BJ (cell line): ENCODE measurements at regions not wholly inside any gene's neighbourhood (a gene's known extent, or its start where the extent isn't known, plus 50 kb on each side); places are given as distances from the start of the nearest gene placed in this dataset.

Source experiments
- CTCF ChIA-PET: fragments of 350-600 bp; formaldehyde crosslinking; extraction: SDS; loops from one replicate; lab custom pipeline; 2021; ENCODE audit warnings: antibody characterized with exemption, inconsistent platforms; lab: Yijun Ruan, JAX
- POLR2A ChIA-PET: fragments of 300-600 bp; sonication (Branson Sonifier 250); formaldehyde crosslinking; extraction: SDS; loops from one replicate; lab custom pipeline; 2021; ENCODE audit warnings: antibody characterized with exemption; lab: Charles Lee
- DNase-seq: peaks from one replicate; pipeline ENCODE4 v3.0.0-alpha.2; 2011; ENCODE audit warnings: low read depth
- H3K27me3 ChIP-seq: 2 replicates; pipeline ENCODE4 v1.6.0; 2011; ENCODE audit warnings: low read length; ENCODE audit not compliant: control insufficient read depth, insufficient read depth
- H3K36me3 ChIP-seq: 2 replicates; pipeline ENCODE4 v1.5.1; 2011; ENCODE audit warnings: low read length; ENCODE audit not compliant: control insufficient read depth, insufficient read depth
- H3K4me3 ChIP-seq: 2 replicates; pipeline ENCODE4 v1.5.1; 2011; ENCODE audit warnings: low read depth, mild to moderate bottlenecking, control low read depth, low read length
- TF ChIP-seq, protein P1 (sequence below): IDR thresholded peaks from 2 replicates; pipeline ENCODE4 v1.5.1; 2011; ENCODE audit warnings: low read depth, mild to moderate bottlenecking, control low read depth, inconsistent platforms, low read length, moderate library complexity; ENCODE audit not compliant: insufficient read depth

DNA sequence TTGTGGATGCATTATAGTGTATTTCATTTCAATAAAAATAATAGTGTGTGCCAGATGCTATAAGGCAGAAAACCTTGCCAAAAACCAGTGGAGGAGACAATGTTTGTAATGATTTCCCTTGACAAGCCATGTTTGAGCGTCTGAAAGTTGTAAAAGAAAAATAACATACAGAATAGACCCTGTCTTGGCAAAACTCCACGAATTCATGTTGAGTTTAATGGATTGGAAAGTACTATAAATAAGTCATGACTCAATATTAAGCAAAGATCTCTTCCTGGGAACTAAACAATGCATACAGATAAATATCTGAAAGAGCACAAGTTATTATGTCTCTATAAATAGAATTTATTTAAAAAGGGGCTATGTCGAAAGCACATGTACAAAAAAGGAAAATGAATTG, 543.5 kb downstream of the GABRG1 start:
- DNase-seq: no peak
- Histone ChIP-seq H3K36me3 (no peaks in the 10 kb centered on the region), H3K27me3 (no peaks in the 10 kb centered on the region), H3K4me3 (no peak overlapping the region)
- POLR2A ChIA-PET: no interaction called here
- CTCF ChIA-PET: no interaction called here
- TF ChIP-seq, protein P1, sequence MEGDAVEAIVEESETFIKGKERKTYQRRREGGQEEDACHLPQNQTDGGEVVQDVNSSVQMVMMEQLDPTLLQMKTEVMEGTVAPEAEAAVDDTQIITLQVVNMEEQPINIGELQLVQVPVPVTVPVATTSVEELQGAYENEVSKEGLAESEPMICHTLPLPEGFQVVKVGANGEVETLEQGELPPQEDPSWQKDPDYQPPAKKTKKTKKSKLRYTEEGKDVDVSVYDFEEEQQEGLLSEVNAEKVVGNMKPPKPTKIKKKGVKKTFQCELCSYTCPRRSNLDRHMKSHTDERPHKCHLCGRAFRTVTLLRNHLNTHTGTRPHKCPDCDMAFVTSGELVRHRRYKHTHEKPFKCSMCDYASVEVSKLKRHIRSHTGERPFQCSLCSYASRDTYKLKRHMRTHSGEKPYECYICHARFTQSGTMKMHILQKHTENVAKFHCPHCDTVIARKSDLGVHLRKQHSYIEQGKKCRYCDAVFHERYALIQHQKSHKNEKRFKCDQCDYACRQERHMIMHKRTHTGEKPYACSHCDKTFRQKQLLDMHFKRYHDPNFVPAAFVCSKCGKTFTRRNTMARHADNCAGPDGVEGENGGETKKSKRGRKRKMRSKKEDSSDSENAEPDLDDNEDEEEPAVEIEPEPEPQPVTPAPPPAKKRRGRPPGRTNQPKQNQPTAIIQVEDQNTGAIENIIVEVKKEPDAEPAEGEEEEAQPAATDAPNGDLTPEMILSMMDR: no peak

DNA sequence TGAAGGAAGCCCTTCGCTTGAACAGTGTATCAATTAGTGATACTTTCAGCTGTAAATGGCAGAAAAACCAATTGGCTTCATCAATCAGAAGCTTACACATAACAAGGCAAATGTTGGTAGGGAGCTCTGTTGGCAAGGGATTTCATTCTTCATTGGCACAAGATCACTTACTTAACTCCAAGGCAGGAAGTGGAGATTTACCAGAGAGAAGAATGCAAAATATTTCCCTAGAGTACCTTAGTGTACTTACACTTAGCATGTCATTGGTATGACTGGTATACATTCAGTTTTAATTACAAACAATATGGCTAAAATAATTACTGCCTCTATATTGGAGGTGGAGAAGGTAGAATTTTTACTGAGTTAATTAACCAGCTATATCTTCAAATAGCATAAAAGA, 545.0 kb downstream of the GABRG1 start:
- no peak for DNase-seq
- H3K27me3 ChIP-seq: no peaks in the 10 kb centered on the region
- TF ChIP-seq, protein P1: no peak
- no peaks in the 10 kb centered on the region for H3K36me3 ChIP-seq
- CTCF ChIA-PET: no interaction called here
- no peak overlapping the region for H3K4me3 ChIP-seq
- POLR2A ChIA-PET: no interaction called here

DNA sequence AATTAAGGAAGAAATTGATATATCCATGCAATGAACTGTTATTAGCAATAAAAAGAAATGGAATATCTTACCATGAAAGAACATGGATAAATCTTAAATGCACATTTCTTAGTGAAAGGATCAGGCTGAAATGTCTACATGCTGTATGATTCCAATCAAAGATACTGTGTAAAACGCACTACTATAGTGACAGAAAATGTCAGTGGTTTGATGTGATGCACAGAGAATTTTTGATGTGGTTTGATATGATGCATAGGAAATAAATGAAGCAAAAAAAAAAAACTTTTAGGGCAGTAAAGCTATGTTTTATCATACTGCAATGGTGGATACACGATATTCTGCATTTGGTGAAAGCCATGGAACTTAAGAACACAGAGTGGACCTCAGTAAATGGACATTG, 547.6 kb downstream of the GABRG1 start:
- TF ChIP-seq, protein P1: no peak
- H3K36me3 ChIP-seq: no peaks in the 10 kb centered on the region
- DNase-seq: no peak
- POLR2A ChIA-PET: no interaction called here
- no peaks in the 10 kb centered on the region for H3K27me3 ChIP-seq
- CTCF ChIA-PET: no interaction called here
- H3K4me3 ChIP-seq: no peak overlapping the region

DNA sequence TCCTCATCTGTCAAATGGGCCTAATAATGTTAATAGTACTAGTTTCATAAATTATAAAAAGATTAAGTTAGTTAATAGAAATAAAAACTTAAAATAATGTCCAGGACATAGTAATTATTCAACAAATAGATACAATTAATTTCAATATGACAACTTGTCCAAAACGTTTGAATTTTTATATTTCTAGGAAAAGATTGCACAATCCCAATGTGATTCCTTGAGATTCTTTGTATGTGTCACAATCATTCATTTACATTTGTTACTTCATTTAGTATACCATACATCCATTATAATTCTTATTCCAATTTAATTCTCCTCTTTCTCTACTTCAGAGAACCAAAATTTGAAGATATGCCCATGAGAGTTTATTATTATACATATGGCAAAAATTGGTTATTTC, 554.2 kb downstream of the GABRG1 start:
- Histone ChIP-seq H3K4me3 (no peak overlapping the region), H3K36me3 (no peaks in the 10 kb centered on the region), H3K27me3 (no peaks in the 10 kb centered on the region)
- POLR2A ChIA-PET: no interaction called here
- TF ChIP-seq, protein P1: no peak
- CTCF ChIA-PET: no interaction called here
- DNase-seq: no peak

DNA sequence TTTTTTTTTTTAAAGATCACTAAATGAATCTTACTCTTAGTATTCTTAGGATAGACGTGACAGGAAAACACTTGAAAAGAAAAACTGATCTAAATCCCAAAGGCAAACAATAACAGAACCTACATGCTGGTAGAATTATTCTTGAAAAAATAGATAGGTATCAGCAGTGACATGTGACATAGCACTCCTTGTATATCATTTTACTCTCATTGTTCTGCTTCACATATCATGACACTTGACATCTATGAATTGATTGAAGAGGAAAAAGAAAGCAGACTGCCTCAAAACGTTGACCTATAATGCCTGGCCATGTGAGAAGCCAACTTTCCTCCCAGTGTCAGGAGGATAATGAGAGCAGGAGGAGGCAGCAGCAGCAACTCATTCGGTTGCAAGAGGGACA, 555.2 kb downstream of the GABRG1 start:
- DNase-seq: no peak
- ChIA-PET CTCF (no interaction called here), POLR2A (no interaction called here)
- Histone ChIP-seq H3K27me3 (no peaks in the 10 kb centered on the region), H3K36me3 (no peaks in the 10 kb centered on the region), H3K4me3 (no peak overlapping the region)
- TF ChIP-seq, protein P1: no peak
